ENCODE measurements at regions not wholly inside any gene's neighbourhood (a gene's known extent, or its start where the extent isn't known, plus 50 kb on each side); places are given as distances from the start of the nearest gene placed in this dataset.
A peak's percentile ranks its signal among the peaks of the same experiment; 100 is the strongest.
"Not testable (repeated sequence)": the region's sequence is repeated elsewhere in the genome, so short reads cannot be mapped to it uniquely, and the experiment has no call there.

GRCh38 chr2:12552092-12552491, 164.6 kb upstream of the TRIB2 start:
- Histone ChIP-seq H3K36me3 (ENCODE audit: control insufficient read depth in 5 of 5, insufficient read depth in 5 of 5, low read length in 5 of 5) (no peaks in the 10 kb centered on the region), H3K27ac (ENCODE audit: low read depth, low read length) (no peak overlapping the region), H3K9me3 (ENCODE audit: control insufficient read depth in 5 of 5, low read length in 5 of 5) (no peaks in the 10 kb centered on the region), H3K4me1 (ENCODE audit: control insufficient read depth in 5 of 5, insufficient read depth in 5 of 5, low read length in 5 of 5) (peaks cover 0 to 11% (median 9%) of the 10 kb centered on the region in 5 donors), H3K4me3 (ENCODE audit: low read depth in 1 of 5, low read length in 5 of 5) (no peak overlapping the region), H3K9ac (ENCODE audit: low read length in 5 of 5) (no peak overlapping the region), H3K27me3 (ENCODE audit: control insufficient read depth in 5 of 5, insufficient read depth in 4 of 5, low read length in 5 of 5) (peaks cover 0 to 2% (median 0%) of the 10 kb centered on the region in 5 donors)

GRCh38 chr2:12554224-12555011, 162.3 kb upstream of the TRIB2 start:
- no peak overlapping the region for H3K9ac ChIP-seq (ENCODE audit: low read length in 5 of 5)
- H3K4me3 ChIP-seq (ENCODE audit: low read depth in 1 of 5, low read length in 5 of 5), result no peak overlapping the region
- H3K36me3 ChIP-seq (ENCODE audit: control insufficient read depth in 5 of 5, insufficient read depth in 5 of 5, low read length in 5 of 5), result no peaks in the 10 kb centered on the region
- peak overlapping the region; percentile 47 for H3K27ac ChIP-seq (ENCODE audit: low read depth, low read length)
- H3K9me3 ChIP-seq (ENCODE audit: control insufficient read depth in 5 of 5, low read length in 5 of 5), result no peaks in the 10 kb centered on the region
- H3K27me3 ChIP-seq (ENCODE audit: control insufficient read depth in 5 of 5, insufficient read depth in 4 of 5, low read length in 5 of 5), result peaks cover 0 to 2% (median 0%) of the 10 kb centered on the region in 5 donors
- peaks cover 0 to 11% (median 9%) of the 10 kb centered on the region in 5 donors for H3K4me1 ChIP-seq (ENCODE audit: control insufficient read depth in 5 of 5, insufficient read depth in 5 of 5, low read length in 5 of 5)

- Histone ChIP-seq H3K9me3 (ENCODE audit: control insufficient read depth in 5 of 5, low read length in 5 of 5) (no peaks in the 10 kb centered on the region), H3K27me3 (ENCODE audit: control insufficient read depth in 5 of 5, insufficient read depth in 4 of 5, low read length in 5 of 5) (peaks cover 0 to 2% (median 0%) of the 10 kb centered on the region in 5 donors), H3K9ac (ENCODE audit: low read length in 5 of 5) (no peak overlapping the region), H3K4me3 (ENCODE audit: low read depth in 1 of 5, low read length in 5 of 5) (no peak overlapping the region), H3K4me1 (ENCODE audit: control insufficient read depth in 5 of 5, insufficient read depth in 5 of 5, low read length in 5 of 5) (peaks cover 0 to 11% (median 9%) of the 10 kb centered on the region in 5 donors), H3K36me3 (ENCODE audit: control insufficient read depth in 5 of 5, insufficient read depth in 5 of 5, low read length in 5 of 5) (no peaks in the 10 kb centered on the region), H3K27ac (ENCODE audit: low read depth, low read length) (peak overlapping the region; percentile 47)
Measured at GRCh38 chr2:12555012-12555645, 161.6 kb upstream of the TRIB2 start.

- H3K27ac ChIP-seq (ENCODE audit: low read depth, low read length), result no peak overlapping the region
- H3K9ac ChIP-seq (ENCODE audit: low read length in 5 of 5), result no peak overlapping the region
- H3K4me3 ChIP-seq (ENCODE audit: low read depth in 1 of 5, low read length in 5 of 5), result no peak overlapping the region
- H3K4me1 ChIP-seq (ENCODE audit: control insufficient read depth in 5 of 5, insufficient read depth in 5 of 5, low read length in 5 of 5), result peaks cover 0 to 11% (median 9%) of the 10 kb centered on the region in 5 donors
- H3K27me3 ChIP-seq (ENCODE audit: control insufficient read depth in 5 of 5, insufficient read depth in 4 of 5, low read length in 5 of 5), result no peaks in the 10 kb centered on the region
- no peaks in the 10 kb centered on the region for H3K9me3 ChIP-seq (ENCODE audit: control insufficient read depth in 5 of 5, low read length in 5 of 5)
- no peaks in the 10 kb centered on the region for H3K36me3 ChIP-seq (ENCODE audit: control insufficient read depth in 5 of 5, insufficient read depth in 5 of 5, low read length in 5 of 5)
Measured at GRCh38 chr2:12556762-12557161, 160.0 kb upstream of the TRIB2 start.

- H3K36me3 ChIP-seq (ENCODE audit: control insufficient read depth in 5 of 5, insufficient read depth in 5 of 5, low read length in 5 of 5), result no peaks in the 10 kb centered on the region
- no peaks in the 10 kb centered on the region for H3K9me3 ChIP-seq (ENCODE audit: control insufficient read depth in 5 of 5, low read length in 5 of 5)
- no peak overlapping the region for H3K4me3 ChIP-seq (ENCODE audit: low read depth in 1 of 5, low read length in 5 of 5)
- no peak overlapping the region for H3K27ac ChIP-seq (ENCODE audit: low read depth, low read length)
- H3K9ac ChIP-seq (ENCODE audit: low read length in 5 of 5), result no peak overlapping the region
- H3K4me1 ChIP-seq (ENCODE audit: control insufficient read depth in 5 of 5, insufficient read depth in 5 of 5, low read length in 5 of 5), result peaks cover 0 to 11% (median 9%) of the 10 kb centered on the region in 5 donors
- H3K27me3 ChIP-seq (ENCODE audit: control insufficient read depth in 5 of 5, insufficient read depth in 4 of 5, low read length in 5 of 5), result no peaks in the 10 kb centered on the region
Measured at GRCh38 chr2:12557688-12558087, 159.0 kb upstream of the TRIB2 start.

- Histone ChIP-seq H3K27ac (ENCODE audit: low read depth, low read length) (no peak overlapping the region), H3K36me3 (ENCODE audit: control insufficient read depth in 5 of 5, insufficient read depth in 5 of 5, low read length in 5 of 5) (no peaks in the 10 kb centered on the region), H3K9me3 (ENCODE audit: control insufficient read depth in 5 of 5, low read length in 5 of 5) (no peaks in the 10 kb centered on the region), H3K9ac (ENCODE audit: low read length in 5 of 5) (no peak overlapping the region), H3K4me3 (ENCODE audit: low read depth in 1 of 5, low read length in 5 of 5) (no peak overlapping the region), H3K4me1 (ENCODE audit: control insufficient read depth in 5 of 5, insufficient read depth in 5 of 5, low read length in 5 of 5) (peaks cover 0 to 11% (median 9%) of the 10 kb centered on the region in 5 donors), H3K27me3 (ENCODE audit: control insufficient read depth in 5 of 5, insufficient read depth in 4 of 5, low read length in 5 of 5) (no peaks in the 10 kb centered on the region)
Measured at GRCh38 chr2:12558519-12558918, 158.2 kb upstream of the TRIB2 start.

- Histone ChIP-seq H3K27me3 (ENCODE audit: control insufficient read depth in 5 of 5, insufficient read depth in 4 of 5, low read length in 5 of 5) (no peaks in the 10 kb centered on the region), H3K9me3 (ENCODE audit: control insufficient read depth in 5 of 5, low read length in 5 of 5) (no peaks in the 10 kb centered on the region), H3K36me3 (ENCODE audit: control insufficient read depth in 5 of 5, insufficient read depth in 5 of 5, low read length in 5 of 5) (no peaks in the 10 kb centered on the region), H3K9ac (ENCODE audit: low read length in 5 of 5) (no peak overlapping the region), H3K4me3 (ENCODE audit: low read depth in 1 of 5, low read length in 5 of 5) (no peak overlapping the region), H3K27ac (ENCODE audit: low read depth, low read length) (no peak overlapping the region), H3K4me1 (ENCODE audit: control insufficient read depth in 5 of 5, insufficient read depth in 5 of 5, low read length in 5 of 5) (peaks cover 0 to 5% (median 2%) of the 10 kb centered on the region in 5 donors)
Measured at GRCh38 chr2:12560618-12561017, 156.1 kb upstream of the TRIB2 start.

GRCh38 chr2:12567411-12567810, 149.3 kb upstream of the TRIB2 start:
- H3K27me3 ChIP-seq (ENCODE audit: control insufficient read depth in 5 of 5, insufficient read depth in 4 of 5, low read length in 5 of 5), result no peaks in the 10 kb centered on the region
- no peak overlapping the region for H3K9ac ChIP-seq (ENCODE audit: low read length in 5 of 5)
- peaks cover 0 to 3% (median 0%) of the 10 kb centered on the region in 5 donors for H3K4me1 ChIP-seq (ENCODE audit: control insufficient read depth in 5 of 5, insufficient read depth in 5 of 5, low read length in 5 of 5)
- H3K4me3 ChIP-seq (ENCODE audit: low read depth in 1 of 5, low read length in 5 of 5), result no peak overlapping the region
- H3K9me3 ChIP-seq (ENCODE audit: control insufficient read depth in 5 of 5, low read length in 5 of 5), result no peaks in the 10 kb centered on the region
- H3K36me3 ChIP-seq (ENCODE audit: control insufficient read depth in 5 of 5, insufficient read depth in 5 of 5, low read length in 5 of 5), result no peaks in the 10 kb centered on the region
- no peak overlapping the region for H3K27ac ChIP-seq (ENCODE audit: low read depth, low read length)

- not testable (repeated sequence) for H3K9me3 ChIP-seq (ENCODE audit: control insufficient read depth in 5 of 5, low read length in 5 of 5); H3K9ac ChIP-seq (ENCODE audit: low read length in 5 of 5); H3K27me3 ChIP-seq (ENCODE audit: control insufficient read depth in 5 of 5, insufficient read depth in 4 of 5, low read length in 5 of 5); H3K27ac ChIP-seq (ENCODE audit: low read depth, low read length); H3K36me3 ChIP-seq (ENCODE audit: control insufficient read depth in 5 of 5, insufficient read depth in 5 of 5, low read length in 5 of 5); H3K4me3 ChIP-seq (ENCODE audit: low read depth in 1 of 5, low read length in 5 of 5); H3K4me1 ChIP-seq (ENCODE audit: control insufficient read depth in 5 of 5, insufficient read depth in 5 of 5, low read length in 5 of 5)
Measured at GRCh38 chr2:12569510-12569909, 147.2 kb upstream of the TRIB2 start.

- H3K27me3 ChIP-seq (ENCODE audit: control insufficient read depth in 5 of 5, insufficient read depth in 4 of 5, low read length in 5 of 5); H3K4me1 ChIP-seq (ENCODE audit: control insufficient read depth in 5 of 5, insufficient read depth in 5 of 5, low read length in 5 of 5); H3K9me3 ChIP-seq (ENCODE audit: control insufficient read depth in 5 of 5, low read length in 5 of 5); H3K27ac ChIP-seq (ENCODE audit: low read depth, low read length); H3K36me3 ChIP-seq (ENCODE audit: control insufficient read depth in 5 of 5, insufficient read depth in 5 of 5, low read length in 5 of 5); H3K9ac ChIP-seq (ENCODE audit: low read length in 5 of 5); H3K4me3 ChIP-seq (ENCODE audit: low read depth in 1 of 5, low read length in 5 of 5): not testable (repeated sequence)
Measured at GRCh38 chr2:12569929-12570328, 146.8 kb upstream of the TRIB2 start.

Measured in subcutaneous abdominal adipose tissue (tissue), 5 donors.